ENCODE measurements at regions not wholly inside any gene's neighbourhood (a gene's known extent, or its start where the extent isn't known, plus 50 kb on each side); places are given as distances from the start of the nearest gene placed in this dataset.

- no peak for TF ChIP-seq POLR2AphosphoS5 (IDR thresholded peaks at IDR 0.05; ENCODE audit: borderline replicate concordance, low read depth, low read length)
- TF ChIP-seq EZH2 (IDR thresholded peaks at IDR 0.05), result no peak
- no peak for TF ChIP-seq FOXP2 (optimal IDR thresholded peaks at IDR 0.05; ENCODE audit: control extremely low read depth, extremely low read length, insufficient read depth)
These were observed 91.1 kb upstream of the CACHD1 start for GRCh38 chr1:64378826-64379225.
